A549 (cell line): ENCODE measurements at regions not wholly inside any gene's neighbourhood (a gene's known extent, or its start where the extent isn't known, plus 50 kb on each side); places are given as distances from the start of the nearest gene placed in this dataset.

Experiments used
- ATAC-seq, 2 experiments: fragments of 200-7000 bp in 1 of 2; fragments of >200 bp in 1 of 2; cut with Nextera tagmentation in 1 of 2; cut with Tn5 transposase in 1 of 2; 3 replicates each; pipeline versions ENCODE4 v1.8.0 to v1.9.1; 2018 to 2020; ENCODE audit warnings: mild to moderate bottlenecking in 1 of 2, moderate library complexity in 1 of 2
- CTCF ChIA-PET: fragments of 300-600 bp; sonication (Branson Sonifier 250); formaldehyde crosslinking; extraction: SDS; loops from one replicate; lab custom pipeline; 2021; ENCODE audit warnings: antibody characterized with exemption, inconsistent platforms; lab: Yijun Ruan, JAX
- POLR2A ChIA-PET: fragments of 350-600 bp; formaldehyde crosslinking; extraction: SDS; loops from one replicate; lab custom pipeline; 2021; ENCODE audit warnings: antibody characterized with exemption, inconsistent platforms; lab: Yijun Ruan, JAX
- DNase-seq, 2 experiments: peaks; one replicate each; pipeline versions ENCODE4 v3.0.0 to v3.0.0-alpha.2; 2011 to 2016; ENCODE audit warnings: low read depth in 1 of 2, low spot score in 1 of 2
- FAIRE-seq: peaks from 2 replicates; lab custom pipeline; 2011; peaks lifted over from hg19 to GRCh38; lab: Jason Lieb, UNC
- H3K27ac ChIP-seq, 2 experiments: fragments of >200 bp; sonication (Bioruptor Twin); formaldehyde crosslinking; 3 replicates each; pipeline ENCODE4 v1.5.1; 2016 to 2017
- H3K4me1 ChIP-seq: fragments of >200 bp; sonication (Bioruptor Twin); formaldehyde crosslinking; 3 replicates; pipeline ENCODE4 v1.6.1; 2016
- H3K4me2 ChIP-seq: fragments of >200 bp; sonication (Bioruptor Twin); formaldehyde crosslinking; 3 replicates; pipeline ENCODE4 v1.6.1; 2016
- H3K4me3 ChIP-seq: fragments of >200 bp; sonication (Bioruptor Twin); formaldehyde crosslinking; 3 replicates; pipeline ENCODE4 v1.5.1; 2016
- H3K9me3 ChIP-seq: fragments of >200 bp; sonication (Bioruptor Twin); formaldehyde crosslinking; 3 replicates; pipeline ENCODE4 v1.6.1; 2016
- ATOH8 ChIP-seq: fragments of 250-450 bp; sonication (Bioruptor Pico); IDR thresholded peaks from 2 replicates; pipeline ENCODE4 v1.5.0; 2020; ENCODE audit warnings: low read depth, mild to moderate bottlenecking, moderate library complexity
- CBX2 ChIP-seq: fragments of 200-600 bp; sonication (generic); IDR thresholded peaks from 2 replicates; pipeline ENCODE4 v1.6.1; 2016; ENCODE audit warnings: low read depth, mild to moderate bottlenecking, borderline replicate concordance
- CBX8 ChIP-seq: fragments of 200-600 bp; sonication (generic); IDR thresholded peaks from 2 replicates; pipeline ENCODE4 v1.6.1; 2016
- CHD2 ChIP-seq: fragments of 150-350 bp; IDR thresholded peaks from 2 replicates; pipeline ENCODE4 v1.6.1; 2014; ENCODE audit warnings: low read length; ENCODE audit not compliant: partially characterized antibody
- EP300 ChIP-seq, 2 experiments: fragments of >200 bp; sonication (Bioruptor Twin); formaldehyde crosslinking; IDR thresholded peaks; 2 replicates in 1 of 2; 3 replicates in 1 of 2; pipeline ENCODE4 v1.6.1; 2016 to 2017
- FOSL2 ChIP-seq, 2 experiments: fragments of 450-650 bp in 1 of 2; fragments of >200 bp in 1 of 2; sonication (Bioruptor Twin) in 1 of 2; formaldehyde crosslinking; IDR thresholded peaks; 2 replicates each; pipeline versions ENCODE4 v1.5.0 to v1.6.1; 2016 to 2020; ENCODE audit warnings: mild to moderate bottlenecking in 1 of 2, moderate library complexity in 1 of 2
- HEYL ChIP-seq: fragments of 250-450 bp; sonication (Bioruptor Pico); IDR thresholded peaks from 2 replicates; pipeline ENCODE4 v1.8.0; 2021; ENCODE audit warnings: mild to moderate bottlenecking, moderate library complexity
- HOXB5 ChIP-seq: fragments of 250-450 bp; sonication (Bioruptor Pico); IDR thresholded peaks from 2 replicates; pipeline ENCODE4 v1.5.0; 2020; ENCODE audit warnings: mild to moderate bottlenecking, moderate library complexity
- JUN ChIP-seq, 2 experiments: fragments of >200 bp; sonication (Bioruptor Twin); formaldehyde crosslinking; IDR thresholded peaks; 2 replicates in 1 of 2; 3 replicates in 1 of 2; pipeline ENCODE4 v1.6.1; 2016 to 2017
- KDM1A ChIP-seq: fragments of 200-600 bp; sonication (generic); IDR thresholded peaks from 2 replicates; pipeline ENCODE4 v1.6.1; 2016; ENCODE audit warnings: low read depth, mild to moderate bottlenecking
- KDM5A ChIP-seq: fragments of 200-600 bp; sonication (generic); IDR thresholded peaks from 2 replicates; pipeline ENCODE4 v1.6.1; 2016; ENCODE audit warnings: antibody characterized with exemption, mild to moderate bottlenecking
- POLR2A ChIP-seq: IDR thresholded peaks from 2 replicates; pipeline ENCODE4 v1.6.1; 2012; ENCODE audit warnings: mild to moderate bottlenecking, low read length
- RARB ChIP-seq: fragments of 250-450 bp; sonication (Bioruptor Pico); IDR thresholded peaks from 2 replicates; pipeline ENCODE4 v1.8.0; 2021; ENCODE audit warnings: mild to moderate bottlenecking, moderate library complexity
- RCOR1 ChIP-seq: fragments of 150-350 bp; IDR thresholded peaks from 2 replicates; pipeline ENCODE4 v1.6.1; 2014; ENCODE audit warnings: antibody characterized with exemption, low read length, low read depth
- RFX5 ChIP-seq: fragments of 450-650 bp; IDR thresholded peaks from 2 replicates; pipeline ENCODE4 v1.7.1; 2014; ENCODE audit warnings: antibody characterized with exemption, mild to moderate bottlenecking, moderate library complexity
- ZC3H11A ChIP-seq: fragments of 450-650 bp; IDR thresholded peaks from 2 replicates; pipeline ENCODE4 v1.6.1; 2014; ENCODE audit warnings: antibody characterized with exemption, mild to moderate bottlenecking
- ZFP36 ChIP-seq: fragments of 450-650 bp; IDR thresholded peaks from 2 replicates; pipeline ENCODE4 v1.6.1; 2014; ENCODE audit warnings: borderline replicate concordance; ENCODE audit not compliant: partially characterized antibody
- ZSCAN20 ChIP-seq: fragments of 250-450 bp; sonication (Bioruptor Pico); IDR thresholded peaks from 2 replicates; pipeline ENCODE4 v1.8.0; 2022; ENCODE audit warnings: mild to moderate bottlenecking, moderate library complexity
- WGBS: methylation state at CpG from one replicate; pipeline ENCODE4 v1.1.6; 2017; ENCODE audit errors: missing lambda C conversion rate; 5-methylcytosine and 5-hydroxymethylcytosine counted together
- TF ChIP-seq, protein P1 (sequence below): IDR thresholded peaks from 2 replicates; pipeline ENCODE4 v1.6.1; 2012
- TF ChIP-seq, protein P2 (sequence below): fragments of >200 bp; sonication (Bioruptor Twin); formaldehyde crosslinking; IDR thresholded peaks from 3 replicates; pipeline ENCODE4 v1.6.1; 2016
- TF ChIP-seq, protein P3 (sequence below): IDR thresholded peaks from 2 replicates; pipeline ENCODE4 v1.6.1; 2012; ENCODE audit warnings: low read depth, borderline replicate concordance

GRCh38 chr9:86687788-86688187 is 259.5 kb downstream of the GAS1 start (continued):
- TF ChIP-seq, protein P1, sequence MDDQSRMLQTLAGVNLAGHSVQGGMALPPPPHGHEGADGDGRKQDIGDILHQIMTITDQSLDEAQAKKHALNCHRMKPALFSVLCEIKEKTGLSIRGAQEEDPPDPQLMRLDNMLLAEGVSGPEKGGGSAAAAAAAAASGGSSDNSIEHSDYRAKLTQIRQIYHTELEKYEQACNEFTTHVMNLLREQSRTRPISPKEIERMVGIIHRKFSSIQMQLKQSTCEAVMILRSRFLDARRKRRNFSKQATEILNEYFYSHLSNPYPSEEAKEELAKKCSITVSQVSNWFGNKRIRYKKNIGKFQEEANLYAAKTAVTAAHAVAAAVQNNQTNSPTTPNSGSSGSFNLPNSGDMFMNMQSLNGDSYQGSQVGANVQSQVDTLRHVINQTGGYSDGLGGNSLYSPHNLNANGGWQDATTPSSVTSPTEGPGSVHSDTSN = no peak
- TF ChIP-seq, all 56 proteins: peak for 0

GRCh38 chr9:86685556-86685955 is 261.8 kb downstream of the GAS1 start:
- TF ChIP-seq JUN (IDR thresholded peaks at IDR 0.05) = no peak
- TF ChIP-seq ZC3H11A = no peak
- TF ChIP-seq, protein P2, sequence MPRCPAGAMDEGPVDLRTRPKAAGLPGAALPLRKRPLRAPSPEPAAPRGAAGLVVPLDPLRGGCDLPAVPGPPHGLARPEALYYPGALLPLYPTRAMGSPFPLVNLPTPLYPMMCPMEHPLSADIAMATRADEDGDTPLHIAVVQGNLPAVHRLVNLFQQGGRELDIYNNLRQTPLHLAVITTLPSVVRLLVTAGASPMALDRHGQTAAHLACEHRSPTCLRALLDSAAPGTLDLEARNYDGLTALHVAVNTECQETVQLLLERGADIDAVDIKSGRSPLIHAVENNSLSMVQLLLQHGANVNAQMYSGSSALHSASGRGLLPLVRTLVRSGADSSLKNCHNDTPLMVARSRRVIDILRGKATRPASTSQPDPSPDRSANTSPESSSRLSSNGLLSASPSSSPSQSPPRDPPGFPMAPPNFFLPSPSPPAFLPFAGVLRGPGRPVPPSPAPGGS = no peak
- TF ChIP-seq CBX2 = no peak
- TF ChIP-seq HEYL = no peak
- TF ChIP-seq RARB (CRISPR knock-in tag) = no peak
- no peak for TF ChIP-seq KDM5A
- TF ChIP-seq RFX5 = no peak
- TF ChIP-seq ATOH8 (CRISPR knock-in tag) = no peak
- Histone ChIP-seq H3K4me2 (no peak overlapping the region), H3K4me1 (no peaks in the 10 kb centered on the region), H3K4me3 (no peak overlapping the region), H3K27ac (no peak overlapping the region), H3K9me3 (no peaks in the 10 kb centered on the region)
- FAIRE-seq (no peak), ATAC-seq (no peak), DNase-seq (no peak)
- 0% methylated on average over 3 of the region's 3 CpGs for WGBS
- CTCF ChIA-PET = no interaction called here
- POLR2A ChIA-PET = no interaction called here

DNA sequence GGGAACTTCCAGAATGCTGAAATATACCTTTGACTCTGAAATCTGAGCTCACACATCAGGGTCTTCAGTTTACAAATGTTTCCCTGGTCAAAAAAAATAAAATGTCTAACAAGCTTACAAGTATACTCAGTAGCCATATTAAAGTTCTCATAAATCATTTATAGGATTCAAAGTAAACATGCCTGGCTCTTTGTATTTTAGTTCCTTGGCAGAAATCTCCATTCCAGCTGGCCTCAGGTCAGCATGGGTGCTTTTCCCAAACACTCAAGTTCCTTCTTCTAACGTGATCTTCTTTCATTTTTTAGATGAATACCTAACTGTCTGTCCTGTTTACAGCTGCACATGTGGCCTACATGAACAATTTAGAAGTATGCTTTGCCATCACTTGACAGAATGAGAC is 263.2 kb downstream of the GAS1 start:
- ATAC-seq = no peak
- WGBS = 7% methylated on average over 1 of the region's 1 CpG
- TF ChIP-seq, protein P1 = no peak
- no peak for TF ChIP-seq CBX8
- no peak for TF ChIP-seq POLR2A
- TF ChIP-seq ZSCAN20 (CRISPR knock-in tag) = no peak
- no peak for TF ChIP-seq EP300 (IDR thresholded peaks at IDR 0.05)
- TF ChIP-seq ZFP36 = no peak
- TF ChIP-seq HEYL = no peak
- TF ChIP-seq CHD2 = no peak
- TF ChIP-seq KDM1A = no peak
- TF ChIP-seq, protein P2 = no peak
- no peak for TF ChIP-seq HOXB5 (CRISPR knock-in tag)
- no peak for TF ChIP-seq RFX5
- TF ChIP-seq, protein P3, sequence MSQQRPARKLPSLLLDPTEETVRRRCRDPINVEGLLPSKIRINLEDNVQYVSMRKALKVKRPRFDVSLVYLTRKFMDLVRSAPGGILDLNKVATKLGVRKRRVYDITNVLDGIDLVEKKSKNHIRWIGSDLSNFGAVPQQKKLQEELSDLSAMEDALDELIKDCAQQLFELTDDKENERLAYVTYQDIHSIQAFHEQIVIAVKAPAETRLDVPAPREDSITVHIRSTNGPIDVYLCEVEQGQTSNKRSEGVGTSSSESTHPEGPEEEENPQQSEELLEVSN = no peak
- TF ChIP-seq FOSL2 (IDR thresholded peaks at IDR 0.05) = no peak
- no peak for TF ChIP-seq FOSL2 (CRISPR knock-in tag; IDR thresholded peaks at IDR 0.05)
- TF ChIP-seq RCOR1 = no peak
- no peaks in the 10 kb centered on the region for H3K9me3 ChIP-seq
- no peaks in the 10 kb centered on the region for H3K4me1 ChIP-seq
- DNase-seq = no peak
- H3K27ac ChIP-seq = no peak overlapping the region
- no peak for FAIRE-seq
- no peak overlapping the region for H3K4me3 ChIP-seq
- POLR2A ChIA-PET = no interaction called here
- CTCF ChIA-PET = interaction anchor here (1.5 kb wide), 1 partner anchor 262 kb away, joined by 3 read pairs; no protein-coding TSS in a partner anchor
- no peak overlapping the region for H3K4me2 ChIP-seq
